COLO668 (cell line): ENCODE measurements at regions not wholly inside any gene's neighbourhood (a gene's known extent, or its start where the extent isn't known, plus 50 kb on each side); places are given as distances from the start of the nearest gene placed in this dataset.
"Not testable (repeated sequence)": the region's sequence is repeated elsewhere in the genome, so short reads cannot be mapped to it uniquely, and the experiment has no call there.

Source experiments
- DNase-seq: peaks from one replicate; lab custom pipeline; 2025; ENCODE audit not compliant: unreplicated experiment; lab: John Stamatoyannopoulos, UW

GRCh38 chr6:141884850-141885249 is 247.9 kb upstream of the GJE1 start:
- no peak for DNase-seq

DNA sequence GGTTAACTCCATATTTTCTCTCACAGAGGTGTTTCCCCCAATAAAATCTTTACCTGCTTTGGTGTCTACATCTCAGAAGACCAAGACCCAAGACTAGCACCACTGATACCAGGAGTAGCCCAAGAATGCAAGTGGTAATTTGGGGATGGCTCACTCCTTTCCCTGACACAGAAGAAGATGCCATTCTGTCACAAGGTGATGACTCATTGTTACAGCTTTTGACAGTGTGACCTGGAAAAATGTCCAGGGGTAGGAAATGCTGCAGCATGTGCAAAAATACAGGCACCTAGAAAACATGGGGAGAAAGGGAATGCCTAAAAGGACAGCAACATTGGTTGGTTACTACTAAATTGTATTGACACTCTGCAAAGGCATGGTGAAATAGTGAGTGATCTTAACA is 254.0 kb upstream of the GJE1 start:
- DNase-seq = no peak

GRCh38 chr6:141877275-141877983 is 255.3 kb upstream of the GJE1 start:
- DNase-seq = no peak

- no peak for DNase-seq
Measured at GRCh38 chr6:141874930-141875602, 257.7 kb upstream of the GJE1 start.

- not testable (repeated sequence) for DNase-seq
Measured at GRCh38 chr6:141869509-141869908, 263.2 kb upstream of the GJE1 start.

DNA sequence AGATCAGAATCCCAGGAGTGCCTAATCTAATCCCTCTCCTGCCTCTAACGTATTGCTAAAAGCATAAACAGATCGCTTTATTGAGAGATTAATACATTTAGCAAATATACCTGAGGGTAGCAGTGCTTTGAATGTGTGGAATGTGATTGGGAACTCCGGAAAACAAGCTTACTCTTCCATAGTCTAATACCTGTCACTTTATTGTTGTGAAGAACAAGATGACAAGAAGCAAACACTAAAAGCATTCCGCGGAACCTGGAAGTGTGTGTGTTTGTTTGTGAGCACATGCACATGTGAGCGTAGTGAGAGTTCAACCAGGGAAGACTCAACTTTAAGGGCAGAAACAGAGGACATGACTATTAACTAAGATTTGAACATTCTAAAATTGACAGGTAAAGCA is 265.0 kb upstream of the GJE1 start:
- DNase-seq = no peak

DNA sequence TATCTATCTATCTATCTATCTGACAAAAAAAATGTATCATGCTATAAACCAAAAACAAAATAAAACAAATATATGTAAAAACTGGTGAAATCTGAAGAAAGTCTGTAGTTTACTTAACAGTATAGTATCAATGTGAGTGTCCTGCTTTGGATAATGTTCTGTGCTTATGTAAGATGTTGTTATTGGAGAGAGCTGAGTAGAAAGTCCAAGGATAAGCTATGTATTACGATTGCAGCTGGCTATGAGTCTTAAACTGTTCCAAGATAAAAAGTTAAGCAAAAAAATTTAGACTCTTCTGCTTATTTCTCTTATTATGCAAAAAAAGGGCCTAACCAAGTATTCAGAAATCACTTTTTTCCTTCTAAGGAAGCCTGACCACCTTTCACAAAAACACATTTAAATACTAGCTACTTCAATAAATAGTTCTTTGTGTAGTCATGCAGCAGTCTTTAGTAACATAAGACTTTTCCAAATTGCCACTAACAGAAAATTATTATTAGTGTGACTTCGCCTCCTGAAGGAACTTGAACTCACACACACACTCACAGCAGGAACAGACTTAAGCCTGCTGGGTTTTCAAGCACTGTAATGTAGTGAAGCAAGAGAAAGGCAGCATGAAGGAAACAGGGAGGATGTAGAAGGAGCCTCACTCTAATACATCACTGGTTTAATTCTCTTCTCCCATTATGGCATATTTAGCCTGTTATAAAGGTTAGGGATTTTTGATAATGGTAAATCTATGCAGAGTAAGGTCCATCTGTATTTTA is 265.8 kb upstream of the GJE1 start:
- DNase-seq = no peak

- no peak for DNase-seq
Measured at GRCh38 chr6:141851063-141851462, 281.7 kb upstream of the GJE1 start.

DNA sequence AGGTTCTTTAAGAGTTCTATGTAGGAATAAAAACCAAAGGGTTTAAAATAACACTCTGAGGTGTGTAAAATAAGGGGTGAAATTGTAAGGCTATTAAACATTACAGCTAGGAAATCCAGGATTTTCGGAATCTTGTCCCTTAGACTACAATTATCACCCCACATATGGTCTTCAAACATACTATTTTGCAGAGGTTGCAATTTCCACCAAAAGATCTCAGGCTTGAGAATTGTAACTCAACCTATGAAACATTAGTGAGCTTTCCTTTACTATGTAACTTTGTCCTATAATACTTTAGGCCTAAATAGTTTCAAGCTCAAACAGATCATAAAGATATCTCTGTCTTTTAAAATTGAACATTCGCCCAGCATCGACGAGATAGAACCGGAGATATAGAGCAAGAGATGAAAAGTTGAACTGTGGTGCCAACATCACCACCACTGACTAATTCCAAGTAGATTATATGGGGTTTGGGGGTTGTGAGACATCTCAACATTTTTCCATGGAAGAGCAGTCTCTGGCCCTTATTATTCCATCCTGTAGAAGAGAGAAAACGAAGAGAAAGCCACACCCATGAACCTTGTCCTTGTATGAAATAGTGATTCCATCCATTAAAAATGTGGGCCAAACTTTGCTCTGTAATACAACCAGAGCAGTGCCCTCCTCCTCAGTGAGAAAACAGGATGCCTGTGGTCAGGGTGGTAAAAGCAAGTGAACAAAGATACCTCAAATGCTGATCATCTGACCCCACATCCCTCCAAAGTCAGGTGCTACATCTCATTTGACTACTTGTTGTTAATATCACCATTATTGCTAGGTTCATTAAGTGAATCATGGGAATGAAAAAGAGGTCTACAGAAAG is 284.5 kb upstream of the GJE1 start:
- DNase-seq = no peak

- DNase-seq = no peak
Measured at GRCh38 chr6:141846639-141847038, 286.1 kb upstream of the GJE1 start.

GRCh38 chr6:141843178-141843834 is 289.4 kb upstream of the GJE1 start:
- no peak for DNase-seq

DNA sequence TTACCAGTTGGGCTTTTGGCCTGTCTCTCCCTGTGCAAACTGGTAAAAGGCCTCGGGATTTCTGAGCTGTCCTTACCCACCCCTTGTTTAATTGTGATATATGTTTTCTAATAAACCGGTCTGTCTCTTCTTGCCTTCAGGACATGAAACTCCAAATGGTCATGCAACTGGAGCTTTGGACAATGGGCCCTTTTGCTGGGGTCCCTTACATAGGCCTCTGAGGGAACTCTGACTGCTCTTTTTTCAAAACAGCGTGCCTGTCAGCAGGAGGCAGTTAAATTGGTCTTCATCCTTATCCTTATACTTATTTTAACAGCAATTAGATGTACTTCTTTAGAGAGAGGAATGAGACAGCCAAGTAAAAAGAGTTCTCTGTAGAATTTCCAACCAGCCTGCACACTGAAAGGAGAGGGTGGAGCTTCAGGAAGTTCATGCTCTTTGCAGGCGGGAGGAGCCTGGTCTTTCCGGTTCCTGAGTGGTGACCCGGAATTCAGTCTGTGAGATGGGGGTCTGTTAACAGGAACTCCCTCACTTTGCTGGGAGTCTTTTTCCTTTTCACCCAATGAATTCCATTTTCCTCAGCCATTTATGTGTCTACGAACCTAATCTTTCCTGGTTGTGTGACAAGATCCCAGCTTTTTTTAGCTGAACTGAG is 299.6 kb upstream of the GJE1 start:
- DNase-seq = no peak

GRCh38 chr6:141830530-141830929 is 302.2 kb upstream of the GJE1 start:
- no peak for DNase-seq

GRCh38 chr6:141829566-141830360 is 303.0 kb upstream of the GJE1 start:
- DNase-seq = no peak

DNA sequence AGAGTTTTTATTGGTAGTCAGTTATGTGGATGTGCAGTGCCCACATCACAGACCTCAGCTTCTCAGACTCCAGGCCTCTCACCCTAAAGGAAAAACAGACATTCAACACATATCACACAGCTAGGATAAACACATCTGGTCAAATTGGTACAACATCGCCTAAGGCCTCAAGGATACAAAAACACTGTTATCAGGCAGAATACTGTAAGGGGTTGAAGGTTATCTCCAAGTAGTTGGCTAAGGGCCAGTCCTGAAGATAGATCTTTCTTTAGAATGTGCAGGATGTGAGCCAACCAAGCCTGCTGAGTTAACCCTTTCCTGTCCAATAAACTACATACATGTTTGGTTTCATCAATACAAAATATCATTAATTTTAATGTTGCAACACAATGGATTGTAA is 308.4 kb upstream of the GJE1 start:
- DNase-seq = no peak

DNA sequence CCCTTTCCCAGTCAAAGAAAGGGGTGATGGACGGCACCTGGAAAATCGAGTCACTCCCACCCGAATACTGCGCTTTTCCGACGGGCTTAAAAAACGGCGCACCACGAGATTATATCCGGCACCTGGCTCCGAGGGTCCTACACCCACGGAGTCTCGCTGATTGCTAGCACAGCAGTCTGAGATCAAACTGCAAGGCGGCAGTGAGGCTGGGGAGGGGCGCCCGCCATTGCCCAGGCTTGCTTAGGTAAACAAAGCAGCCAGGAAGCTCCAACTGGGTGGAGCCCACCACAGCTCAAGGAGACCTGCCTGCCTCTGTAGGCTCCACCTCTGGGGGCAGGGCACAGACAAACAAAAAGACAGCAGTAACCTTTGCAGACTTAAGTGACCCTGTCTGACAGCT is 317.7 kb upstream of the GJE1 start:
- DNase-seq = not testable (repeated sequence)

GRCh38 chr6:141809901-141810300 is 322.8 kb upstream of the GJE1 start:
- DNase-seq = no peak

DNA sequence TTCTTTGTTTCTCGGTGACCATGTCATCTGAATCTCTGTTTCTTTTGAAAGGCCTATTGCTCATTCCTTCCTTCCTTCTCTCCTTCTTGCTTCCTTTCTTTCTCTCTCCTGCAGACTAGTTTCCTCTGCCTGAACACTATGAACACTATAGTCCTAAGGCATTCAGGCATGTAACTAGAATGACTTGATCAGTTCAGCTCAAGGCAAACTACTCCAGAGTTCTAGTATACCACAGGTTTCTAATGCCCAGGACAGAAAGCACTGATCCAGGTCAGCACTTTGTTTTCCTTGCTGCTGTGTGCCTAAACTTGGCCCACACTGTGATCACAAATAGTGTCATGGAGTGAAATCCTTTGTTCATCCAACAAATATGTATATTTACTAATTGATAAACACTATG is 324.1 kb upstream of the GJE1 start:
- DNase-seq = no peak

GRCh38 chr6:141800973-141801372 is 331.8 kb upstream of the GJE1 start:
- not testable (repeated sequence) for DNase-seq
